Loucy (cell line): ENCODE measurements at regions not wholly inside any gene's neighbourhood (a gene's known extent, or its start where the extent isn't known, plus 50 kb on each side); places are given as distances from the start of the nearest gene placed in this dataset.

Experiments
- H2AFZ ChIP-seq: fragments of 200-600 bp; sonication (generic); 2 replicates; pipeline ENCODE4 v1.6.0; 2016; ENCODE audit warnings: antibody characterized with exemption, mild to moderate bottlenecking, low read length, moderate library complexity
- H3F3A ChIP-seq: fragments of 200-600 bp; 2 replicates; pipeline ENCODE4 v1.6.0; 2016; ENCODE audit warnings: antibody characterized with exemption, low read depth, mild to moderate bottlenecking
- H3K27me3 ChIP-seq: fragments of 200-600 bp; sonication (generic); 2 replicates; pipeline ENCODE4 v1.6.1; 2014; ENCODE audit warnings: low read length, mild to moderate bottlenecking; ENCODE audit not compliant: insufficient read depth, poor library complexity, severe bottlenecking
- H3K36me3 ChIP-seq: fragments of 200-600 bp; sonication (generic); 2 replicates; pipeline ENCODE4 v1.6.1; 2016; ENCODE audit warnings: low read length; ENCODE audit not compliant: insufficient read depth
- H3K4me1 ChIP-seq: fragments of 200-600 bp; sonication (generic); 2 replicates; pipeline ENCODE4 v1.5.1; 2014; ENCODE audit warnings: low read length, mild to moderate bottlenecking; ENCODE audit not compliant: insufficient read depth, poor library complexity, severe bottlenecking
- H3K4me2 ChIP-seq: fragments of 200-600 bp; sonication (generic); 2 replicates; pipeline ENCODE4 v1.6.0; 2014; ENCODE audit warnings: antibody characterized with exemption, low read length, low read depth, mild to moderate bottlenecking; ENCODE audit not compliant: poor library complexity, severe bottlenecking
- H3K4me3 ChIP-seq: fragments of 200-600 bp; sonication (generic); 2 replicates; pipeline ENCODE4 v1.5.1; 2014; ENCODE audit warnings: low read length, mild to moderate bottlenecking, mixed read lengths; ENCODE audit not compliant: poor library complexity, severe bottlenecking
- H3K79me2 ChIP-seq: fragments of 200-600 bp; sonication (generic); 2 replicates; pipeline ENCODE4 v1.6.1; 2014; ENCODE audit warnings: low read length; ENCODE audit not compliant: insufficient read depth
- H3K9ac ChIP-seq: fragments of 200-600 bp; sonication (generic); 2 replicates; pipeline ENCODE4 v1.6.0; 2014; ENCODE audit warnings: mild to moderate bottlenecking, low read depth, low read length, moderate library complexity; ENCODE audit not compliant: poor library complexity, severe bottlenecking
- H3K9me2 ChIP-seq: fragments of 200-600 bp; sonication (generic); replicated peaks from 2 replicates; pipeline ENCODE4 v1.6.1; 2016; ENCODE audit warnings: low read depth, low read length, mixed read lengths
- H3K9me3 ChIP-seq: fragments of 200-600 bp; sonication (generic); 2 replicates; pipeline ENCODE4 v1.6.1; 2014; ENCODE audit warnings: mild to moderate bottlenecking, antibody characterized with exemption, low read length, low read depth; ENCODE audit not compliant: insufficient read depth
- H4K20me1 ChIP-seq: fragments of 200-600 bp; sonication (generic); 2 replicates; pipeline ENCODE4 v1.6.0; 2014; ENCODE audit warnings: antibody characterized with exemption, low read length, mild to moderate bottlenecking; ENCODE audit not compliant: insufficient read depth, poor library complexity, severe bottlenecking
- CTCF ChIP-seq: fragments of 200-600 bp; sonication (generic); conservative IDR thresholded peaks from 2 replicates; pipeline ENCODE4 v1.5.1; 2014; ENCODE audit warnings: mild to moderate bottlenecking, antibody characterized with exemption, low read length
- EZH2phosphoT487 ChIP-seq: fragments of 200-600 bp; IDR thresholded peaks from 2 replicates; pipeline ENCODE4 v1.6.1; 2018; ENCODE audit warnings: antibody characterized with exemption, mild to moderate bottlenecking, moderate library complexity, borderline replicate concordance

GRCh38 chr13:50219743-50220142 lies 204.5 kb downstream of the KCNRG start:
- no peak overlapping the region for H3K4me3 ChIP-seq
- H3K9ac ChIP-seq = no peak overlapping the region
- TF ChIP-seq CTCF = no peak
- TF ChIP-seq EZH2phosphoT487 = no peak
- H2AFZ ChIP-seq = no peak overlapping the region
- H3K36me3 ChIP-seq = peaks cover 28% of the 10 kb centered on the region
- H3K9me2 ChIP-seq = no peaks in the 10 kb centered on the region
- H3K4me1 ChIP-seq = no peaks in the 10 kb centered on the region
- no peak overlapping the region for H3K4me2 ChIP-seq
- H3K27me3 ChIP-seq = no peaks in the 10 kb centered on the region
- H3F3A ChIP-seq = no peaks in the 10 kb centered on the region
- no peaks in the 10 kb centered on the region for H4K20me1 ChIP-seq
- peaks cover 74% of the 10 kb centered on the region for H3K79me2 ChIP-seq
- H3K9me3 ChIP-seq = 0 out of 2 replicates have a peak, but pooled peaks cover 13% of the 10 kb centered on the region

DNA sequence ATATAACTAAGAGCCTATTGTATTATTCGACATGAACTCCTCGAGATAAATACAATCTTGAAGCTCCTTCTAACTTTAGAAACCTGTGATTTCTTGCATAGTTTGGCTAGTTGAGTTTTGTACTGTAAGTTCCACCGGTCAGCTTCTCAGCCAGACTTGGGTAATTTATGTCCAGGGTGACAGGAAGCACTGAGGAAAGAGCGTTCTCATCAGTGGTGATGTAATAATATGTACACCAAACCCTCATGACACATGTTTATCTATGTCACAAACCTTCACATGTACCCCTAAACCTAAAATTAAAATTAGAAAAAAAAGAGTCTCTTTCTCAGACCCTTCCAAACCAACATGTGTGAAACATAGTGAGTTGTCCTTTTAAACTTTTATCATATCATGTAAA lies 205.7 kb downstream of the KCNRG start:
- Histone ChIP-seq H3K27me3 (no peaks in the 10 kb centered on the region), H4K20me1 (no peaks in the 10 kb centered on the region), H3K4me3 (no peak overlapping the region), H3K36me3 (peaks cover 25% of the 10 kb centered on the region), H3K79me2 (peaks cover 75% of the 10 kb centered on the region), H3K4me2 (no peak overlapping the region), H3F3A (no peaks in the 10 kb centered on the region), H3K9ac (no peak overlapping the region), H2AFZ (no peak overlapping the region), H3K9me2 (no peaks in the 10 kb centered on the region), H3K9me3 (0 out of 2 replicates have a peak, but pooled peaks cover 13% of the 10 kb centered on the region), H3K4me1 (no peaks in the 10 kb centered on the region)
- TF ChIP-seq EZH2phosphoT487 (no peak), CTCF (no peak)

- Histone ChIP-seq H3F3A (no peaks in the 10 kb centered on the region), H3K36me3 (peaks cover 18% of the 10 kb centered on the region; the same call in 1 of the 2 replicates), H3K9me3 (no peaks in the 10 kb centered on the region), H4K20me1 (peaks cover 5% of the 10 kb centered on the region), H3K4me3 (no peak overlapping the region), H3K27me3 (no peaks in the 10 kb centered on the region), H3K79me2 (peaks cover 80% of the 10 kb centered on the region), H3K4me2 (no peak overlapping the region), H3K9ac (no peak overlapping the region), H3K4me1 (peaks cover 15% of the 10 kb centered on the region), H3K9me2 (no peaks in the 10 kb centered on the region), H2AFZ (no peak overlapping the region)
- no peak for TF ChIP-seq CTCF
Measured at GRCh38 chr13:50222569-50223332, 207.5 kb downstream of the KCNRG start.
